HepG2 (cell line): ENCODE measurements at regions not wholly inside any gene's neighbourhood (a gene's known extent, or its start where the extent isn't known, plus 50 kb on each side); places are given as distances from the start of the nearest gene placed in this dataset.

Experiments
- ATAC-seq: fragments of 200-7000 bp; cut with Tn5 transposase; 3 replicates; pipeline ENCODE4 v1.9.1; 2020; ENCODE audit warnings: mild to moderate bottlenecking, moderate library complexity
- BruUV-seq: library from RNA; stranded (reverse); fragments of 400-500 nt; replicated peaks from 2 replicates; lab custom pipeline; 2021; lab: Mats Ljungman, UMichigan
- CTCF ChIA-PET: fragments of 300-600 bp; formaldehyde crosslinking; extraction: SDS; loops from one replicate; lab custom pipeline; 2021; ENCODE audit warnings: low total read pairs, inconsistent platforms, low intra/inter-chr PET ratio; lab: Yijun Ruan, JAX
- POLR2A ChIA-PET: fragments of 350-600 bp; sonication (Branson Sonifier 250); formaldehyde crosslinking; loops from one replicate; lab custom pipeline; 2020; ENCODE audit warnings: antibody characterized with exemption, inconsistent platforms; lab: Yijun Ruan, JAX
- DNase-seq: peaks from one replicate; pipeline ENCODE4 v3.0.0-alpha.2; 2015; ENCODE audit warnings: low spot score
- FAIRE-seq: peaks from 3 replicates; lab custom pipeline; 2011; peaks lifted over from hg19 to GRCh38; lab: Jason Lieb, UNC
- H2AFZ ChIP-seq: one replicate; pipeline ENCODE4 v1.6.1; 2011; ENCODE audit warnings: low read length, inconsistent platforms
- H3K27ac ChIP-seq: fragments of 300-600 bp; 3 replicates; pipeline ENCODE4 v1.8.0; 2011; ENCODE audit warnings: mixed run types, mild to moderate bottlenecking, mixed read lengths, low read length, inconsistent platforms; ENCODE audit not compliant: insufficient read depth; ENCODE audit errors: extremely low read length
- H3K27me3 ChIP-seq, 2 experiments: fragments of 200-600 bp in 1 of 2; 2 replicates in 1 of 2; 3 replicates in 1 of 2; pipeline versions ENCODE4 v1.6.0 to v1.8.0; 2011; ENCODE audit warnings: low read length in 2 of 2, mild to moderate bottlenecking in 2 of 2, moderate library complexity in 2 of 2, inconsistent platforms in 1 of 2; ENCODE audit not compliant: insufficient read depth in 2 of 2, control insufficient read depth in 1 of 2
- H3K36me3 ChIP-seq, 2 experiments: fragments of 200-600 bp in 1 of 2; replicated peaks in 1 of 2; 2 replicates in 1 of 2; 3 replicates in 1 of 2; pipeline versions ENCODE4 v1.5.1 to v1.8.0; 2011; ENCODE audit warnings: low read length in 2 of 2, inconsistent platforms in 1 of 2; ENCODE audit not compliant: insufficient read depth in 2 of 2, control insufficient read depth in 1 of 2
- H3K4me1 ChIP-seq: 2 replicates; pipeline ENCODE4 v1.5.1; 2012; ENCODE audit warnings: low read length, inconsistent platforms; ENCODE audit not compliant: insufficient read depth
- H3K4me2 ChIP-seq: 2 replicates; pipeline ENCODE4 v1.6.0; 2011; ENCODE audit warnings: low read depth, low read length, inconsistent platforms
- H3K4me3 ChIP-seq, 3 experiments: fragments of 200-600 bp in 1 of 3; sonication (generic), shearing (Covaris generic) in 1 of 3; replicated peaks in 1 of 3; 2 replicates each; pipeline ENCODE4 v1.5.1; 2011 to 2016; ENCODE audit warnings: low read length in 3 of 3, inconsistent platforms in 2 of 3, low read depth in 2 of 3, mild to moderate bottlenecking in 2 of 3, control low read depth in 1 of 3, mixed read lengths in 1 of 3; ENCODE audit not compliant: insufficient read depth in 1 of 3
- H3K79me2 ChIP-seq: one replicate; pipeline ENCODE4 v1.6.1; 2011; ENCODE audit warnings: low read length, inconsistent platforms; ENCODE audit not compliant: insufficient read depth
- H3K9ac ChIP-seq: 2 replicates; pipeline ENCODE4 v1.6.0; 2011; ENCODE audit warnings: mild to moderate bottlenecking, low read depth, low read length, inconsistent platforms; ENCODE audit not compliant: insufficient read depth
- H3K9me3 ChIP-seq: 2 replicates; pipeline ENCODE4 v1.5.1; 2012; ENCODE audit warnings: mild to moderate bottlenecking, low read length
- H4K20me1 ChIP-seq: 2 replicates; pipeline ENCODE4 v1.6.0; 2011; ENCODE audit warnings: inconsistent platforms, mild to moderate bottlenecking, low read length, moderate library complexity; ENCODE audit not compliant: insufficient read depth
- CEBPB ChIP-seq: IDR thresholded peaks from 2 replicates; pipeline ENCODE4 v1.6.1; 2011; ENCODE audit warnings: low read depth, low read length, improper control_type of control experiment, borderline replicate concordance
- HOXA9 ChIP-seq: sonication (generic); formaldehyde crosslinking; IDR thresholded peaks from 2 replicates; pipeline ENCODE4 v1.8.1; 2022; ENCODE audit warnings: missing genetic modification reagents, mild to moderate bottlenecking, moderate library complexity, borderline replicate concordance
- KLF11 ChIP-seq: IDR thresholded peaks from 2 replicates; pipeline ENCODE4 v1.6.1; 2016; ENCODE audit warnings: missing compliant biosample characterization
- MNT ChIP-seq: fragments of 450-650 bp; IDR thresholded peaks from 2 replicates; pipeline ENCODE4 v1.6.1; 2016
- SMAD1 ChIP-seq: sonication (generic); formaldehyde crosslinking; IDR thresholded peaks from 2 replicates; pipeline ENCODE4 v1.4.0; 2020; ENCODE audit warnings: missing genetic modification reagents, low read depth, mild to moderate bottlenecking, borderline replicate concordance
- ZNF580 ChIP-seq: IDR thresholded peaks from 2 replicates; pipeline ENCODE4 v1.6.1; 2016; ENCODE audit warnings: low read depth, borderline replicate concordance
- WGBS: methylation state at CpG from one replicate; pipeline ENCODE4 v1.1.6; 2017; ENCODE audit warnings: low lambda C conversion rate; 5-methylcytosine and 5-hydroxymethylcytosine counted together
- in situ Hi-C: cut with HindIII; loops from 2 replicates; pipeline ENCODE4 v1.10.0; 2017; ENCODE audit warnings: low pct_unique_long_range_greater_than_20kb; ENCODE audit not compliant: extremely low pct_ligation_motif_present
- intact Hi-C: fragments of 100-400 bp; cut with micrococcal nuclease; formaldehyde crosslinking; loops from one replicate; pipeline ENCODE4 v1.10.0; 2022; ENCODE audit not compliant: unreplicated experiment
- TF ChIP-seq, protein P1 (sequence below): sonication (generic); formaldehyde crosslinking; conservative IDR thresholded peaks from 2 replicates; pipeline ENCODE4 v1.8.1; 2023; ENCODE audit warnings: missing genetic modification reagents

DNA sequence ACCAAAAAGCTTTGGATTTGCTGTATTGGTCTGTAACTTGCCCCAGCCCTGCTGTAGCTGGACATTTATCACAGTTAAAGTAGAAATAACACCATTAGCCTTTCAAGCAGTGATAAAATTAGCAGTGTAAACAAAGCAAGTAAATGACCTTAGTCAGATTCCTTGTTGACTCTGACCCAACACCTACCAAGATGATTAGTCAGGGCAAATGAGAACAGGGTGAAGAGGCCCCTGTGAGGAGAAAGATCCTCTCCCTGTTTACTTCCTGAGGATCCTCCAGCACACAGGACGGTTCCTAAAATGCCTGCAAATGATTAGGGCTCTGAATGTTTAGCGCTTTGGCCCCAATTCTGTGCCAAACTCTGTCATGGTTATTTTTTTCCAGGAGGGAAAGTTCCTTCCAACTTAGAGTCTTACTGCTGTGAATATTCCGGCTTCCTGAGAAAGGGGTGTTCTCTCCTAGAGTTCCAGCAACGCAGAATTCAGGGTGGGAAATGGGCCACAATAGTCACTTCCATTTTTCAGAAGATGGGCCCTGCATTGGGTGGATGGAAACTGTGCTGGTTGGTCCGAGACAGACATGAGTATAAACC, 259.0 kb upstream of the MYOCD start (continued):
- TF ChIP-seq, protein P1, sequence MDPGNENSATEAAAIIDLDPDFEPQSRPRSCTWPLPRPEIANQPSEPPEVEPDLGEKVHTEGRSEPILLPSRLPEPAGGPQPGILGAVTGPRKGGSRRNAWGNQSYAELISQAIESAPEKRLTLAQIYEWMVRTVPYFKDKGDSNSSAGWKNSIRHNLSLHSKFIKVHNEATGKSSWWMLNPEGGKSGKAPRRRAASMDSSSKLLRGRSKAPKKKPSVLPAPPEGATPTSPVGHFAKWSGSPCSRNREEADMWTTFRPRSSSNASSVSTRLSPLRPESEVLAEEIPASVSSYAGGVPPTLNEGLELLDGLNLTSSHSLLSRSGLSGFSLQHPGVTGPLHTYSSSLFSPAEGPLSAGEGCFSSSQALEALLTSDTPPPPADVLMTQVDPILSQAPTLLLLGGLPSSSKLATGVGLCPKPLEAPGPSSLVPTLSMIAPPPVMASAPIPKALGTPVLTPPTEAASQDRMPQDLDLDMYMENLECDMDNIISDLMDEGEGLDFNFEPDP (CRISPR knock-in tag), result no peak
- TF ChIP-seq CEBPB, result no peak
- no peak for TF ChIP-seq SMAD1 (CRISPR knock-in tag)

GRCh38 chr17:12407495-12408252, 258.0 kb upstream of the MYOCD start:
- intact Hi-C loops (no loop called here), in situ Hi-C loops (no loop called here)
- H3K4me1 ChIP-seq, result no peaks in the 10 kb centered on the region
- BruUV-seq, result no TSS peak
- TF ChIP-seq ZNF580 (CRISPR knock-in tag) (no peak), KLF11 (CRISPR knock-in tag) (no peak), HOXA9 (no peak), MNT (peak; percentile 97)
- H3K27me3 ChIP-seq, result no peaks in the 10 kb centered on the region
- DNase-seq (no peak), FAIRE-seq (no peak), ATAC-seq (no peak)
- no peak overlapping the region for H3K4me2 ChIP-seq
- no peak overlapping the region for H2AFZ ChIP-seq
- no peaks in the 10 kb centered on the region for H3K9me3 ChIP-seq
- no peaks in the 10 kb centered on the region for H3K36me3 ChIP-seq
- H3K79me2 ChIP-seq, result no peaks in the 10 kb centered on the region
- POLR2A ChIA-PET, result no interaction called here
- no peak overlapping the region for H3K9ac ChIP-seq
- WGBS, result 20% methylated on average over 5 of the region's 5 CpGs
- H4K20me1 ChIP-seq, result no peaks in the 10 kb centered on the region
- CTCF ChIA-PET, result no interaction called here
- no peak overlapping the region for H3K27ac ChIP-seq
- no peak overlapping the region for H3K4me3 ChIP-seq
